Panc1 (cell line): ENCODE measurements at regions not wholly inside any gene's neighbourhood (a gene's known extent, or its start where the extent isn't known, plus 50 kb on each side); places are given as distances from the start of the nearest gene placed in this dataset.

Experiments
- ATAC-seq: fragments of 200-7000 bp; cut with Tn5 transposase; 2 replicates; pipeline ENCODE4 v1.9.1; 2020; ENCODE audit warnings: mild to moderate bottlenecking, moderate library complexity
- BruUV-seq: library from RNA; stranded (reverse); fragments of 400-500 nt; replicated peaks from 2 replicates; lab custom pipeline; 2021; lab: Mats Ljungman, UMichigan
- CTCF ChIA-PET: fragments of 300-600 bp; sonication (Branson Sonifier 250); formaldehyde crosslinking; loops from one replicate; lab custom pipeline; 2022; ENCODE audit warnings: antibody characterized with exemption; lab: Charles Lee
- POLR2A ChIA-PET: fragments of 300-600 bp; sonication (Branson Sonifier 250); formaldehyde crosslinking; loops from one replicate; lab custom pipeline; 2022; ENCODE audit warnings: antibody characterized with exemption; lab: Charles Lee
- DNase-seq: peaks from one replicate; pipeline ENCODE4 v3.0.0-alpha.2; 2010; ENCODE audit warnings: low read depth, low spot score
- H3K27ac ChIP-seq: 2 replicates; pipeline ENCODE4 v1.5.1; 2011; ENCODE audit warnings: mild to moderate bottlenecking, low read length, inconsistent platforms
- H3K27me3 ChIP-seq: fragments of 200-500 bp; sonication (Bioruptor generic); 2 replicates; pipeline ENCODE4 v1.6.0; 2014; ENCODE audit warnings: low read length, inconsistent platforms; ENCODE audit not compliant: control insufficient read depth, insufficient read depth
- H3K36me3 ChIP-seq: fragments of 200-500 bp; sonication (Bioruptor generic); 2 replicates; pipeline ENCODE4 v1.5.1; 2014; ENCODE audit warnings: inconsistent platforms, mild to moderate bottlenecking, low read length, moderate library complexity; ENCODE audit not compliant: control insufficient read depth, insufficient read depth
- H3K4me1 ChIP-seq: 2 replicates; pipeline ENCODE4 v1.5.1; 2011; ENCODE audit warnings: inconsistent platforms, mild to moderate bottlenecking, low read length, moderate library complexity; ENCODE audit not compliant: control insufficient read depth, insufficient read depth
- H3K4me3 ChIP-seq, 2 experiments: 2 replicates each; pipeline ENCODE4 v1.5.1; 2011 to 2012; ENCODE audit warnings: low read depth in 2 of 2, low read length in 2 of 2, mild to moderate bottlenecking in 2 of 2, inconsistent platforms in 1 of 2, moderate library complexity in 1 of 2
- H3K9me3 ChIP-seq: fragments of 200-500 bp; sonication (Bioruptor generic); 2 replicates; pipeline ENCODE4 v1.5.1; 2014; ENCODE audit warnings: low read depth, mild to moderate bottlenecking, inconsistent platforms, low read length, moderate library complexity; ENCODE audit not compliant: control insufficient read depth, insufficient read depth
- CTCF ChIP-seq: fragments of 450-650 bp; IDR thresholded peaks from 2 replicates; pipeline ENCODE4 v1.5.1; 2017; ENCODE audit warnings: mild to moderate bottlenecking
- POLR2AphosphoS5 ChIP-seq: IDR thresholded peaks from 2 replicates; pipeline ENCODE4 v1.6.1; 2012; ENCODE audit warnings: mild to moderate bottlenecking, low read depth, low read length, moderate library complexity
- SIN3A ChIP-seq: IDR thresholded peaks from 2 replicates; pipeline ENCODE4 v1.6.1; 2012; ENCODE audit warnings: low read depth, mild to moderate bottlenecking, low read length, moderate library complexity, borderline replicate concordance; ENCODE audit not compliant: insufficient read depth
- TCF7L2 ChIP-seq: IDR thresholded peaks from 2 replicates; pipeline ENCODE4 v1.6.1; 2011; ENCODE audit warnings: mild to moderate bottlenecking, low read depth, low read length, inconsistent platforms
- in situ Hi-C: cut with HindIII; loops from 2 replicates; pipeline ENCODE4 v1.10.0; 2016; ENCODE audit warnings: low sequenced_read_pairs, low pct_unique_long_range_greater_than_20kb
- intact Hi-C: fragments of 100-400 bp; cut with micrococcal nuclease; formaldehyde crosslinking; loops from one replicate; pipeline ENCODE4 v1.10.0; 2022; ENCODE audit not compliant: unreplicated experiment
- TF ChIP-seq, protein P1 (sequence below), 2 experiments: IDR thresholded peaks; 2 replicates each; pipeline ENCODE4 v1.6.1; 2011 to 2012; ENCODE audit warnings: low read depth in 2 of 2, control low read depth in 1 of 2, low read length in 1 of 2, mild to moderate bottlenecking in 1 of 2, moderate library complexity in 1 of 2; ENCODE audit not compliant: insufficient read depth in 1 of 2

- intact Hi-C loops (no loop called here), in situ Hi-C loops (no loop called here)
- Histone ChIP-seq H3K4me3 (no peak overlapping the region), H3K9me3 (no peaks in the 10 kb centered on the region), H3K4me1 (no peaks in the 10 kb centered on the region), H3K27me3 (peaks cover 12% of the 10 kb centered on the region), H3K27ac (no peak overlapping the region), H3K36me3 (no peaks in the 10 kb centered on the region)
- no peak for TF ChIP-seq CTCF
- ATAC-seq (no peak), DNase-seq (no peak)
- ChIA-PET CTCF (no interaction called here), POLR2A (no interaction called here)
- BruUV-seq: no TSS peak
Observed at GRCh38 chr5:175585567-175585966, 72.3 kb upstream of the HRH2 start.

DNA sequence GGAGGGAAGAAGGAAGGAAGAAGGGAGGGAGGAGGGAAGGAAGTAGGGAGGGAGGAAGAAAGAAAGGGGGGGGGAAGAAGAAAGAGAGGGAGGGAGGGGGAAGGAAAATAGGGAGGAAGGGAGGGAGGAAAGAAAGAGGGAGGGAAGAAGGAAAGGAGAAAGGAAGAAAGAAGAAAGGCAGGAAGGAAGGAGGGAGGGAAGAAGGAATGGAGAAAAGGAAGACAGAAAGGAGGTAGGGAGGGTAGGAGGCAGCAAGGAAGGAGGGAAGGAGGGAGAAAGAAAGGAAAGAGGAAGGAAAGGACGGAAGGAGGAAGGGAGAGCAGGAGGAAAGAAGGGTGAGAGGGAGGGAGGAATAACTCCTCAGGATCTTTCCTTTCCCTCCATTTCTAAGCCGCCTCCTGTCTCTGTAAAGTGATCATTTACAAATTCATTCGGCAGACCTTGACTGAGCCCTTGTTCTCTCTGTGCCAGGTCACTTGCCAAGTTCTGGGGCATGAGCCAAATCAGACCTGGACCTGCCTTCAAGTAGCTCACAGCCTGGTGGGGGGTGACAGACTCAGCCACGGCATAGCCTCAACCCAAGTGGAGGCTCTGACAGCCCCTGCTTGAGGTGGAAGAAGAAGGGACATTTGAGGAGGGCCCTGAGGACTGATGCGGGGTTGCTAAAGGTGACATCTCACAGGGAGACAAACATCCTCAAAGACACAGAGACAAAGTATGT, 69.0 kb upstream of the HRH2 start:
- in situ Hi-C loops: no loop called here
- intact Hi-C loops: no loop called here
- no peak for TF ChIP-seq CTCF
- TF ChIP-seq SIN3A: no peak
- TF ChIP-seq TCF7L2: no peak
- no peak for TF ChIP-seq POLR2AphosphoS5
- TF ChIP-seq, protein P1, sequence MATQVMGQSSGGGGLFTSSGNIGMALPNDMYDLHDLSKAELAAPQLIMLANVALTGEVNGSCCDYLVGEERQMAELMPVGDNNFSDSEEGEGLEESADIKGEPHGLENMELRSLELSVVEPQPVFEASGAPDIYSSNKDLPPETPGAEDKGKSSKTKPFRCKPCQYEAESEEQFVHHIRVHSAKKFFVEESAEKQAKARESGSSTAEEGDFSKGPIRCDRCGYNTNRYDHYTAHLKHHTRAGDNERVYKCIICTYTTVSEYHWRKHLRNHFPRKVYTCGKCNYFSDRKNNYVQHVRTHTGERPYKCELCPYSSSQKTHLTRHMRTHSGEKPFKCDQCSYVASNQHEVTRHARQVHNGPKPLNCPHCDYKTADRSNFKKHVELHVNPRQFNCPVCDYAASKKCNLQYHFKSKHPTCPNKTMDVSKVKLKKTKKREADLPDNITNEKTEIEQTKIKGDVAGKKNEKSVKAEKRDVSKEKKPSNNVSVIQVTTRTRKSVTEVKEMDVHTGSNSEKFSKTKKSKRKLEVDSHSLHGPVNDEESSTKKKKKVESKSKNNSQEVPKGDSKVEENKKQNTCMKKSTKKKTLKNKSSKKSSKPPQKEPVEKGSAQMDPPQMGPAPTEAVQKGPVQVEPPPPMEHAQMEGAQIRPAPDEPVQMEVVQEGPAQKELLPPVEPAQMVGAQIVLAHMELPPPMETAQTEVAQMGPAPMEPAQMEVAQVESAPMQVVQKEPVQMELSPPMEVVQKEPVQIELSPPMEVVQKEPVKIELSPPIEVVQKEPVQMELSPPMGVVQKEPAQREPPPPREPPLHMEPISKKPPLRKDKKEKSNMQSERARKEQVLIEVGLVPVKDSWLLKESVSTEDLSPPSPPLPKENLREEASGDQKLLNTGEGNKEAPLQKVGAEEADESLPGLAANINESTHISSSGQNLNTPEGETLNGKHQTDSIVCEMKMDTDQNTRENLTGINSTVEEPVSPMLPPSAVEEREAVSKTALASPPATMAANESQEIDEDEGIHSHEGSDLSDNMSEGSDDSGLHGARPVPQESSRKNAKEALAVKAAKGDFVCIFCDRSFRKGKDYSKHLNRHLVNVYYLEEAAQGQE (IDR thresholded peaks at IDR 0.05; ENCODE audit: insufficient read depth in 1 of 2, low read depth in 2 of 2, low read length in 1 of 2): no peak
- no peak overlapping the region for H3K27ac ChIP-seq
- no peaks in the 10 kb centered on the region for H3K4me1 ChIP-seq
- H3K36me3 ChIP-seq: no peaks in the 10 kb centered on the region
- ATAC-seq (no peak), DNase-seq (no peak)
- CTCF ChIA-PET: no interaction called here
- POLR2A ChIA-PET: no interaction called here
- H3K4me3 ChIP-seq: no peak overlapping the region
- peaks cover 12% of the 10 kb centered on the region for H3K27me3 ChIP-seq
- no peaks in the 10 kb centered on the region for H3K9me3 ChIP-seq
- no TSS peak for BruUV-seq
